ENCODE measurements at regions not wholly inside any gene's neighbourhood (a gene's known extent, or its start where the extent isn't known, plus 50 kb on each side); places are given as distances from the start of the nearest gene placed in this dataset.

DNA sequence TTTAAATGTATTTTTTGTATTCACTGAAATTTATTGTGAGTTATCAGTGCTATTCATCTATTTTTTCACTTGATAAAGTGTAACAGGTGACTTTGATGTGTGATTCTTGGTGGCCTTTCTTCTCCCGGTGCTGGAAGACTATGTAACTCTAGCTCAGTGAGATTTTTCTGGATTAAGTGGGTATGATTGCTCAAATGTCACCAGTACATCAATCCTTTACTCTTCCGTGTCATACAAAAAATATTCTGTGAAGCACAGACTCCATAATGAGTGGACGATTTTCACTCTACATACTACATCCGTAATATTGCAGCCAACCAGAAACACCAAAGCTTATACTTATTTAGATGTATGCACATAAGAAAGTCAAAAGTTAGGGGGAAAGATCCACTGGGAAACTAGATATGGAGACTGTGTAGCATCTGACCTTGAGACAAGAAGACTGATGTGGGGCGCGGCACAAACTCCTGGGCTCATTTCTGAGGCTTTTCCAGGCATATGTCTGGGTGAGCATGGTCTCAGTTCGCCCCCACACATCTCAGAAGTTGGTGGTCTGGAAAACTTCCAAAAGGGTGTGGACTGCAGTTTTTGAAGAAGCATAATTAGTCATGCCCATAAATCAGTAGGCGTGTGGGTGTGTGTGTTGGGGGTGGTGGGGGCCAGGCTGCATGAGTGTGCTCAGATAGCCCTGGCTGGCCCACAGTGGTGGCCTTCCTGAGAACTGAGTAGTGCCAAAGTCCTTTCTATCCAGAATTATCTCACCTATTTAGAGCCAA, 53.9 kb upstream of the TENM3 start:
- TF ChIP-seq EZH2 (IDR thresholded peaks at IDR 0.05; ENCODE audit: borderline replicate concordance, low read depth, low read length, severe bottlenecking) = no peak
- TF ChIP-seq, protein P1, sequence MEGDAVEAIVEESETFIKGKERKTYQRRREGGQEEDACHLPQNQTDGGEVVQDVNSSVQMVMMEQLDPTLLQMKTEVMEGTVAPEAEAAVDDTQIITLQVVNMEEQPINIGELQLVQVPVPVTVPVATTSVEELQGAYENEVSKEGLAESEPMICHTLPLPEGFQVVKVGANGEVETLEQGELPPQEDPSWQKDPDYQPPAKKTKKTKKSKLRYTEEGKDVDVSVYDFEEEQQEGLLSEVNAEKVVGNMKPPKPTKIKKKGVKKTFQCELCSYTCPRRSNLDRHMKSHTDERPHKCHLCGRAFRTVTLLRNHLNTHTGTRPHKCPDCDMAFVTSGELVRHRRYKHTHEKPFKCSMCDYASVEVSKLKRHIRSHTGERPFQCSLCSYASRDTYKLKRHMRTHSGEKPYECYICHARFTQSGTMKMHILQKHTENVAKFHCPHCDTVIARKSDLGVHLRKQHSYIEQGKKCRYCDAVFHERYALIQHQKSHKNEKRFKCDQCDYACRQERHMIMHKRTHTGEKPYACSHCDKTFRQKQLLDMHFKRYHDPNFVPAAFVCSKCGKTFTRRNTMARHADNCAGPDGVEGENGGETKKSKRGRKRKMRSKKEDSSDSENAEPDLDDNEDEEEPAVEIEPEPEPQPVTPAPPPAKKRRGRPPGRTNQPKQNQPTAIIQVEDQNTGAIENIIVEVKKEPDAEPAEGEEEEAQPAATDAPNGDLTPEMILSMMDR (IDR thresholded peaks at IDR 0.05; ENCODE audit: borderline replicate concordance, extremely low read depth, low read length, poor library complexity, severe bottlenecking) = no peak
